ENCODE measurements at regions not wholly inside any gene's neighbourhood (a gene's known extent, or its start where the extent isn't known, plus 50 kb on each side); places are given as distances from the start of the nearest gene placed in this dataset.
"Not testable (repeated sequence)": the region's sequence is repeated elsewhere in the genome, so short reads cannot be mapped to it uniquely, and the experiment has no call there.

- DNase-seq: no peak
These were observed 120.9 kb upstream of the TSC22D1 start for GRCh38 chr13:44697058-44697457.

- DNase-seq: no peak
These were observed 119.4 kb upstream of the TSC22D1 start for GRCh38 chr13:44695520-44695919.

GRCh38 chr13:44694842-44695241 lies 118.7 kb upstream of the TSC22D1 start:
- no peak for DNase-seq

GRCh38 chr13:44694291-44694690 lies 118.2 kb upstream of the TSC22D1 start:
- no peak for DNase-seq

- no peak for DNase-seq
These were observed 117.1 kb upstream of the TSC22D1 start for GRCh38 chr13:44693156-44693764.

GRCh38 chr13:44692173-44692713 lies 116.1 kb upstream of the TSC22D1 start:
- DNase-seq: no peak

GRCh38 chr13:44690376-44690775 lies 114.2 kb upstream of the TSC22D1 start:
- DNase-seq: no peak

- DNase-seq: no peak
These were observed 112.5 kb upstream of the TSC22D1 start for GRCh38 chr13:44688652-44689051.

- no peak for DNase-seq
These were observed 110.4 kb upstream of the TSC22D1 start for GRCh38 chr13:44686531-44686934.

GRCh38 chr13:44685641-44686040 lies 109.5 kb upstream of the TSC22D1 start:
- DNase-seq: no peak

GRCh38 chr13:44682416-44682815 lies 106.3 kb upstream of the TSC22D1 start:
- DNase-seq: not testable (repeated sequence)

- no peak for DNase-seq
These were observed 104.7 kb upstream of the TSC22D1 start for GRCh38 chr13:44680746-44681355.

- no peak for DNase-seq
These were observed 103.5 kb upstream of the TSC22D1 start for GRCh38 chr13:44679597-44679996.

- DNase-seq: no peak
These were observed 102.1 kb upstream of the TSC22D1 start for GRCh38 chr13:44678197-44678596.

GRCh38 chr13:44676534-44676933 lies 100.4 kb upstream of the TSC22D1 start:
- DNase-seq: no peak

- DNase-seq: no peak
These were observed 93.4 kb upstream of the TSC22D1 start for GRCh38 chr13:44669534-44669933.

- no peak for DNase-seq
These were observed 92.6 kb upstream of the TSC22D1 start for GRCh38 chr13:44668688-44669087.

- no peak for DNase-seq
These were observed 91.8 kb upstream of the TSC22D1 start for GRCh38 chr13:44667943-44668342.

GRCh38 chr13:44666538-44666937 lies 90.4 kb upstream of the TSC22D1 start:
- not testable (repeated sequence) for DNase-seq

- no peak for DNase-seq
These were observed 88.2 kb upstream of the TSC22D1 start for GRCh38 chr13:44664308-44664707.

- DNase-seq: no peak
These were observed 86.4 kb upstream of the TSC22D1 start for GRCh38 chr13:44662515-44662914.

- no peak for DNase-seq
These were observed 85.8 kb upstream of the TSC22D1 start for GRCh38 chr13:44661936-44662335.

GRCh38 chr13:44660050-44660449 lies 83.9 kb upstream of the TSC22D1 start:
- DNase-seq: no peak

GRCh38 chr13:44652962-44653660 lies 77.0 kb upstream of the TSC22D1 start:
- DNase-seq: no peak

Data from NCI-H1436 treated with DMSO at 0.1 percent for 48 hours (cell line).